ENCODE measurements at regions not wholly inside any gene's neighbourhood (a gene's known extent, or its start where the extent isn't known, plus 50 kb on each side); places are given as distances from the start of the nearest gene placed in this dataset.

- no peaks in the 10 kb centered on the region for H3K9me3 ChIP-seq (ENCODE audit: low read depth)
- peaks cover 4% of the 10 kb centered on the region for H3F3A ChIP-seq (ENCODE audit: insufficient read depth)
- H3K4me3 ChIP-seq = no peak overlapping the region
- no peak for DNase-seq
- no peak overlapping the region for H3K9ac ChIP-seq
- H3K9me2 ChIP-seq (ENCODE audit: insufficient read depth) = no peaks in the 10 kb centered on the region
- no peaks in the 10 kb centered on the region for H3K27me3 ChIP-seq (replicated peaks; ENCODE audit: insufficient read depth)
- no peaks in the 10 kb centered on the region for H4K20me1 ChIP-seq (ENCODE audit: insufficient read depth)
- 88 to 91% methylated on average over 6 of the region's 6 CpGs for WGBS, 2 experiments (ENCODE audit: low coverage in 1 of 2, low lambda C conversion rate in 2 of 2, missing lambda C conversion rate in 2 of 2)
- in situ Hi-C loops (cut with MboI) = no loop called here
- H3K36me3 ChIP-seq (ENCODE audit: low read depth) = no peaks in the 10 kb centered on the region
- H3K27ac ChIP-seq = no peak overlapping the region
- H3K79me2 ChIP-seq (ENCODE audit: insufficient read depth) = no peaks in the 10 kb centered on the region
- no peak for TF ChIP-seq EZH2 (IDR thresholded peaks at IDR 0.05; ENCODE audit: insufficient read depth, poor library complexity, severe bottlenecking)
- TF ChIP-seq EZH2phosphoT487 (IDR thresholded peaks at IDR 0.05; ENCODE audit: insufficient read depth, low read depth) = no peak
- peaks cover 34% of the 10 kb centered on the region for H3K4me1 ChIP-seq (ENCODE audit: insufficient read depth)
- 0 out of 2 replicates have a peak overlapping the region, but pooled peaks have one; percentile 23 for H2AFZ ChIP-seq
- no peak overlapping the region for H3K4me2 ChIP-seq (ENCODE audit: unreplicated experiment)
These were observed 337.3 kb upstream of the MAGI2 start for GRCh38 chr7:79790656-79791262.

DNA sequence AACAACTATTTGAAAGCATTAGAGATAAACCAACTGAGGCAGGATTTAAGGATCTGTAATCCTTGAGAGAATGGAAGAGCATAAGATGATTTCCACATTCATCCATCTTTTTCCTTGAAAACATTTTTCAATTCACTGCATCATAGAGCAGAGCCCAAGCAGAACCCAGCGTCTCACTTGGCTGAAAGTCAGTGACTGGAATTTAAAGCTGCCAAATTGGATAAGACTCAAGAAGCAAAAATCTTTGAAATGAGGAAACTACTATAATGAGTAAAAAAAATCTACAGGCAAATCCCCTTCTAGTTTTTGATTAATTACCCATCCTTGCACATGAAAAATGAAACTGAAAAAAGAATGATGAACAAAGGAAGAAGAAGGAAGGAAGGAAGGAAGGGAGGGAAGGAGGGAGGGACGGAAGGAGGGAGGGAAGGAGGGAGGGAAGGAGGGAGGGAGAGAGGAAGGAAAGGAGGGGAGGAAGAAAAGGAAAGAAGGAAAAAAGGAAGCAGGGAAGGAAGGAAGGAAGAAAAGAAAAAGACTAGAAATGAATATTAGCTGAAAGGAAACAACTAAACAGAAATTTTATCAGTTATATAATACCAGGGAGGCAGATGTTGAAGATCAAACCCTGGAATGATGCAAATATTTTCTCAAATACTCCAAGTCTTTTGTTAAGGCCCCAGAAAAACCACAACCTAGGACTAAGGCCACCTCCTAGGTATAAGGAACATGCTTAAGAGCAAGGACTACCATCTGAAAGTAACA, 336.3 kb upstream of the MAGI2 start:
- no peak for TF ChIP-seq EZH2phosphoT487 (IDR thresholded peaks at IDR 0.05; ENCODE audit: insufficient read depth, low read depth)
- no peak for TF ChIP-seq EZH2 (IDR thresholded peaks at IDR 0.05; ENCODE audit: insufficient read depth, poor library complexity, severe bottlenecking)
- H3K9me2 ChIP-seq (ENCODE audit: insufficient read depth) = no peaks in the 10 kb centered on the region
- H3K4me3 ChIP-seq = 0 out of 2 replicates have a peak overlapping the region, but pooled peaks have one; percentile 12
- peak overlapping the region; percentile 5 for H3K4me2 ChIP-seq (ENCODE audit: unreplicated experiment)
- no peaks in the 10 kb centered on the region for H3K36me3 ChIP-seq (ENCODE audit: low read depth)
- H3K9ac ChIP-seq = no peak overlapping the region
- peak; percentile 76 for DNase-seq
- in situ Hi-C loops (cut with MboI) = no loop called here
- no peaks in the 10 kb centered on the region for H3K27me3 ChIP-seq (replicated peaks; ENCODE audit: insufficient read depth)
- no peaks in the 10 kb centered on the region for H4K20me1 ChIP-seq (ENCODE audit: insufficient read depth)
- peaks cover 14% of the 10 kb centered on the region for H3F3A ChIP-seq (ENCODE audit: insufficient read depth)
- H3K79me2 ChIP-seq (ENCODE audit: insufficient read depth) = no peaks in the 10 kb centered on the region
- H3K27ac ChIP-seq = no peak overlapping the region
- peak overlapping the region; percentile 23 for H2AFZ ChIP-seq
- H3K9me3 ChIP-seq (ENCODE audit: low read depth) = no peaks in the 10 kb centered on the region
- H3K4me1 ChIP-seq (ENCODE audit: insufficient read depth) = peaks cover 43% of the 10 kb centered on the region
- WGBS, 2 experiments (ENCODE audit: low coverage in 1 of 2, low lambda C conversion rate in 2 of 2, missing lambda C conversion rate in 2 of 2) = 14 to 16% methylated on average over 2 of the region's 2 CpGs

DNA sequence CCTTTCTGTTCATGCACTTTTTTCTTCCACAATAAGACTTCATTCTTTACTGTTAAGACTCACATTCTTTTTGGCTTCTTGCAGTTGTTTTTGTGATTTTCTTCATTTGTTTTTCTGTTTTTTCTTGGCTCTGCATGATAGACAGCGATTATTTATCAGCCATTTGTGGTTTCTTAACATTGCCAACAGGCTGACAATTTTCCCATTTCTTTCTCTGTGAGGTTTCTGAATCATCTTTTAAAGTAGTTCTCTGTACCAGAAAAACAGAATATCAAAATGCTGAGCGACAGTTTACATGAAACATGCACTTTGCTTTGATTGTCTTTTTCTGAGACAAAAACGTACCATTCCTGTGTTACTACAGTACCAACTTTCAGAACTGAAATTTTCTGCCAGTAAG, 334.2 kb upstream of the MAGI2 start:
- TF ChIP-seq EZH2phosphoT487 (IDR thresholded peaks at IDR 0.05; ENCODE audit: insufficient read depth, low read depth) (no peak), EZH2 (IDR thresholded peaks at IDR 0.05; ENCODE audit: insufficient read depth, poor library complexity, severe bottlenecking) (no peak)
- 6 to 7% methylated on average over 3 of the region's 3 CpGs for WGBS, 2 experiments (ENCODE audit: low coverage in 1 of 2, low lambda C conversion rate in 2 of 2, missing lambda C conversion rate in 2 of 2)

GRCh38 chr7:79787096-79787495, 333.6 kb upstream of the MAGI2 start:
- no peak for TF ChIP-seq EZH2phosphoT487 (IDR thresholded peaks at IDR 0.05; ENCODE audit: insufficient read depth, low read depth)
- H3K36me3 ChIP-seq (ENCODE audit: low read depth) = no peaks in the 10 kb centered on the region
- 6 to 7% methylated on average over 2 of the region's 2 CpGs for WGBS, 2 experiments (ENCODE audit: low coverage in 1 of 2, low lambda C conversion rate in 2 of 2, missing lambda C conversion rate in 2 of 2)

More for the DNA sequence above, 334.2 kb upstream of the MAGI2 start:
- peak overlapping the region; percentile 57 for H3K4me2 ChIP-seq (ENCODE audit: unreplicated experiment)
- no peaks in the 10 kb centered on the region for H3K79me2 ChIP-seq (ENCODE audit: insufficient read depth)
- no peaks in the 10 kb centered on the region for H3K9me3 ChIP-seq (ENCODE audit: low read depth)
- H2AFZ ChIP-seq = peak overlapping the region; percentile 57
- no peaks in the 10 kb centered on the region for H3K36me3 ChIP-seq (ENCODE audit: low read depth)
- H3K4me1 ChIP-seq (ENCODE audit: insufficient read depth) = peaks cover 43% of the 10 kb centered on the region
- peak; percentile 34 for DNase-seq
- no peaks in the 10 kb centered on the region for H4K20me1 ChIP-seq (ENCODE audit: insufficient read depth)
- H3K9ac ChIP-seq = 0 out of 2 replicates have a peak overlapping the region, but pooled peaks have one; percentile 12
- no peaks in the 10 kb centered on the region for H3K27me3 ChIP-seq (replicated peaks; ENCODE audit: insufficient read depth)
- no peaks in the 10 kb centered on the region for H3K9me2 ChIP-seq (ENCODE audit: insufficient read depth)
- in situ Hi-C loops (cut with MboI) = no loop called here
- peak overlapping the region; percentile 15; the same call in 1 of the 2 replicates for H3K4me3 ChIP-seq
- peaks cover 15% of the 10 kb centered on the region for H3F3A ChIP-seq (ENCODE audit: insufficient read depth)
- no peak overlapping the region for H3K27ac ChIP-seq

More at GRCh38 chr7:79787096-79787495, 333.6 kb upstream of the MAGI2 start:
- Histone ChIP-seq H3K9ac (no peak overlapping the region), H2AFZ (peak overlapping the region; percentile 57; the same call in 1 of the 2 replicates), H3K27ac (no peak overlapping the region), H3K9me3 (ENCODE audit: low read depth) (no peaks in the 10 kb centered on the region), H3K79me2 (ENCODE audit: insufficient read depth) (no peaks in the 10 kb centered on the region), H3K27me3 (replicated peaks; ENCODE audit: insufficient read depth) (no peaks in the 10 kb centered on the region), H3K4me2 (ENCODE audit: unreplicated experiment) (peak overlapping the region; percentile 57), H4K20me1 (ENCODE audit: insufficient read depth) (no peaks in the 10 kb centered on the region), H3K9me2 (ENCODE audit: insufficient read depth) (no peaks in the 10 kb centered on the region), H3K4me3 (no peak overlapping the region), H3K4me1 (ENCODE audit: insufficient read depth) (peaks cover 43% of the 10 kb centered on the region), H3F3A (ENCODE audit: insufficient read depth) (peaks cover 15% of the 10 kb centered on the region)
- DNase-seq = no peak
- in situ Hi-C loops (cut with MboI) = no loop called here

All from GM23248 (cell line).